ENCODE measurements at regions not wholly inside any gene's neighbourhood (a gene's known extent, or its start where the extent isn't known, plus 50 kb on each side); places are given as distances from the start of the nearest gene placed in this dataset.

DNA sequence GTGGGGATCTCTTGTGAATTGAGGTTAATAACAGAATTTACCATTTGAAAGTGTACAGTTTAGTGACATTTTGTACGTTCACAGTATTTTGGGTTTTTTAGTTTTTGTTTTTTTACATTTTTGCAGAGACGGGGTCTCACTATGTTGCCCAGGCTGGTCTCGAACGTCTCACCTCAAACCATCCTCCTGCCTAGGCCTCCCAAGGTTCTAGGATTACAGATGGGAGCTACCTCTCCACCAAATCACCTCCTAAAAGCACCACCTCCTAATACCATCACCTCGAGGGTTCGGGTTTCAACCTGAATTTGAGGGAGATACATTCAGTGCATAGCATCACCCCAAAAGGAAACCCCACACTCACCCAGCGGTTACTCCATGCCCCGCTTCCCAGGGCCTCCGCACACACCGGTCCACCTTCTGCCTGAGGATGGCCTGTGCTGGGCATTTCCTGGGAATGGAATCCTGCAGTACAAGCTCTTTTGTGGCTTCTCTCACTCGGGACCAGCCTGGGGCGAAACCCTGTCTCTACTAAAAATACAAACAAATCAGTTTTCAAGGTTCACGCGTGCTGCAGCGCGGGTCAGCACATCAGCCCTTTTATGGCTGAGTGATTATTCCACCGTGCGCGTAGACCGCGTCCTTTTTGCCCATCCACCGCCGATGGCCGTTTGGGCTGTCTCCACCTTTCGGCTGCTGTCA is 182.7 kb upstream of the CIBAR2 start:
- DNase-seq: no peak

DNA sequence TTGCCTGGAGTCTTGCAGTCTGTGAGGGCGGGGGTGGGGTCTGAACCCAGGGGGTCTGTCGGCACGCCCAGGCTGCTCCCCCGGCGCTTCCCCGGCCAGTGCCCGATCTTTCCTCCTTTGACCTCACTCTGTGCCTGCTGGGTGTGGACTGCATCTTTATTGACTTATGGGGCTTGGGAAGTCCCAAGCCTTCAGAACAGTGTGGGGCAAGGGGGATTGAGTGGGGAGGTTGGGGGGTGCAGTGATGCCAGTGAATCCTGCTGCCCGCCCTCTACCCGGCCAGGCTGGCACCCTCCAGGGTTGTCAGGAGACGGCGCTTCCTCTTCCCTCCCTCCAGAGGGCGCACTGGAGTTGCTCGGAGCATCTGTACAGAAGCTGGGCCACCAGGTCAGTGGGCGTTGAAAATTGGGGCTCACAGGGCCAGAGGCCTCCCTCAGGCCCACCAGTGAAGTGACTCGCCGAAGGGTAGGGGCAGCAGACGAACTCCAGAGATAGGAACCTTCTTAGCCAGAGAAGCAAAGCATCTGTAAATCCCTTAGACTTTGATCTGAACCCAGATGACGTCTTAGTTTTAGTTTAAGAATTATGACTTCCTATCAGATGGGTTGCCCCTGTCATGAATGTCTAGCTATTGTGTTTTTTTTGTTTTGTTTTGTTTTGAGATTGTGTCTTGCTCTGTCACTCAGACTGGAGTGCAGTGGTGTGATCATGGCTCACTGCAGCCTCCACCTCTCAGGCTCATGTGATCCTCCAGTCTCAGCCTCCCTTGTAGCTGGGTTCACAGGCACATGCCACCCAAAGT is 184.8 kb upstream of the CIBAR2 start:
- no peak for DNase-seq

DNA sequence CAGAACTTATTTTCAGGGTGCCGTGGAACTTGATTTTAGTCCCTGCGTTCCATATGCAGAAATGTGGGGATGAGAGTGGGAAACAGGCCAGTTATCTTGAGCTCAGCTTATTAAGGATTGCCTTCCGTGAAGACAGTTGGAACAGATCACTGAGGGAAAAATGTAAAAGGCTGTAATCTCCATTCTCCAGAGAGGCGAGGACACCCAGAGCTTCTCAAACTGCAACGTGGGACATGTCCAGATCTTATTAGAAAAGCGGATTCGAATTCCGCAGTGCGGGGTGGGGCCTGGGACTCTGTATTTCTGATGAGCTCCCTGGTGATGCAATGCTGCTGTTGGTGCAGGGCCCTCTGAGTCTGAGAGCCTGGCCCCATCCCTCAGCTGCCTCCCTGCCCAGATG is 185.6 kb upstream of the CIBAR2 start:
- no peak for DNase-seq

DNA sequence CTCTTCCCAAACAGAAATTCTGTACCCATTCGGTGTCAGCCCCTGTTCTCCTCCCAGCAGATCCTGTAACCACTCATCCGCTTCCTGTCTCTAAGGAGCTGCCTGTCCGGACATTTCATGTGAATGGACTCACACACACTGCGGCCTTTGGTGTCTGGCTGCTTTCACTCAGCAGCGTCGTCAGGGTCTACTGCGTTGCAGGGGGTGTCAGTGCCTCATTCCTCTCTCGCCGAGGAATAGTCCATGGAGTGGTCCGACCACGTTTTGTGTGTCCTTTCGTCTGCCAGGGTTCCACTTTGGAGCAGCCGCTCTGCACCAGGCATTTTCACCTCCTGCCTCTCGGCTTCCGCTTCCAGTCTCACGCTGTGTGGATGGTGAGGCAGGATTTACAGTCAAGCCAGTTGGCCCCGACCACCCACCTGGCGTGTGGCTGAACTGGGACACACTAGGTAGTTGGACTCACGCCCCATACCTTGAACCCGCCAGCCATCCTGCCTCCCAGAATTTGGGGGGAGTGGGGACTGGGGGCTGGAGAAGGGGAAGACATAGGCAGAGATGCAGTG is 188.2 kb upstream of the CIBAR2 start:
- DNase-seq: no peak

DNA sequence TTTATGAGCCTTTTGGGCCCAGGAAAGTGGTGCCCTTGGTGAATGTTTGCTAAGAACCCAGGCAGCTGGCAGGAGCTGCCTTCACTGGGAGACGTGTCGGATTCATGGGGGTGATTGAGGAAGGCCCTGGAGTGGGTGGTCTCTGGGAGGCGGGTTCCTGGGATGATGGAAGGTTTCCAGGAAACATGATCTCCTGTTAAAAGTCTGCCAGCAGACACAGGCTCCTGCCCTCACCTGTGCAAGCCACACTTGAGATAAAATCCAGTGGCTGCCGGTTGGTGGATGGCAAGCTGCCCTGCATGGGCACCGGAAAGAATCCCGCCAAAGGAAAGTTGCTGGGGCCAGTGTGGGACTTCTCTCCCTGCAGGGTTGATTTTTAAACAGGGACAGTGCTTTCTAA is 189.0 kb upstream of the CIBAR2 start:
- no peak for DNase-seq

DNA sequence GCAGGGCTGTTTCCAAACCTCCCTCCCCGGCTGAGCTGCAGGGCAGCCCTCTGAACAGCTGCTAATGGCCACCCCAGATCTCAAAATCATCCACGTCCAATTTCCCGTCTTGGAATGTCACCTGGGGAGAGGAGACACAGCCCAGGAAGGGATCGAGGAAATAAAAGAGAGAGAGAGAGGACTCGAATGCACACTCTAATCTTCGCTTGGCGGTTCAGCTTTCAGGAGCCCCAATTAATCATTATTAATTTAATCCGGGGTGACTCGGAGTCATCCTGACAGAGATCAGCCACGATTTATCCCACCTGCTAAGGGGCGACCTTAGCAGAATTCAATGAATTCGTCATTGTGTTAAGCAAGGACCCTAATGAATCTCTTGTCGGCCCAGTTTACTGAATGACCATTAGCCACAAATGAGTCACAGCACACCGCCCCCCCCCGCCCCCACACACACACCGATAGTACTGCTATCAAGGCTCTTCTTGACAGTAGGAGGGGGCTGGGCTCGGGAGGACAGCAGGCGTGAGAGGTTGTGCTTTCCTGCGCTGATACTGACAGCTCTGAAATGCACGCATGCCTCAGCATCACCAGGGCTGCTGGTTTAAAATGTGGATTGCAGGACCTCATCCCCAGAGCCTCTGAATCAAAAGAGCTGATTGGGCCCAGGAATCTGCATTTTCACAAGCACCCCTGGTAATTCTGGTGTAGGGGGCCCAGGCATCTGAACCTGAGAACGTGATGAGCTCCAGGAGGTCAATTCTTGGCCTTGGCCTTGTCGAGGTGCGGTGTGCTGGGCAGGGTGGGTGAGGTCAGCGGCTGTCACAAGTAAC is 190.0 kb upstream of the CIBAR2 start:
- DNase-seq: no peak

DNA sequence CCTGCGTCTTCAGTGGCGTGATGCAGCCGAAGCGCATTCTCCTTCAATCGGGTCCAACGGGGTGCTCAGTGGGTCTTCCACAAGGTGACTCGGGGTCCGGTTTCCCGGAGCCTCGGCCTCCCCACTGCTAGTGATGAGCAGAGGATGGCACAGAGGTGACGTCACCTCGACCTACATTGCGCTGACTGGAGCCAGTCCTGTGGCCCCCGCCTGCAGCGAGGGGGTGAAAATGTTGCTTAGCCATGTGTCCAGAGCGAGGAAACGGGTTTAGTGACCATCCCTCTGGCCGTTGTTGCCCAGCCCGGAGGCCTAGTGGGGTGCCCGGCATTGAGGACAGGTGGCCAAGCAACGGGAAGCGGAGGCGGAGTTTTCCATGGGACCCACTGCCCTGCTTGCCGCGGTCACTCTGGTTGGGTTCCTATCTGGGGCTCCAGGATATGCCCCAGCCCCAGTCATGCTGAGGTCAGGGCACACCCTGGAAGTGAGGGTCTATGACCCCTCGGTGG is 190.6 kb upstream of the CIBAR2 start:
- no peak for DNase-seq

DNA sequence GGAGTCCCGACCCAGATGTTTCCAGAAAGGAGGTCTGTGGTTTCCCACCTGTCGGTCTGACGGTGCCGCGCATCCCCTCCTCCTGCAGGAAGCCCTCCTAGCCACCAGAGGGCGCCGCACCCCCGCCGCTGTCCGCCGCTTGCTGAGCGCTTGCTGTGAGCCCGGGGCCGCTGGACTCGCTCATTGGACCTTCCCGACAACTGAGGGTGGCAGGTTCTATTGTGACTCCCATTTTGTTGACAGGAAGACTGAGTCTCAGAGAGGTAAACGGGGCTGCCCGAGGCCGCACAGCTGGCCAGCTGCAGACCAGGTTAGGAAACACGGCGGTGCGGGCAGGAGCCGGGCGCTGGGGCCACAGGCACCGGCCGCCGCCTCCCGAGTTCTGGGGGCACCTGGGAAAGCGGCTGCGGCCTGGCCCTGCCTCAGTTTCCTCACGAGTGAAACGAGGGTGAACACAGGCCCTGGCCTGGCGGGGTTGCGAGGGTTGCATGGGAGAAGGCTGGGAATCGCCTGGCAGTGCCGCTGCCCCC is 191.1 kb upstream of the CIBAR2 start:
- DNase-seq: no peak

DNA sequence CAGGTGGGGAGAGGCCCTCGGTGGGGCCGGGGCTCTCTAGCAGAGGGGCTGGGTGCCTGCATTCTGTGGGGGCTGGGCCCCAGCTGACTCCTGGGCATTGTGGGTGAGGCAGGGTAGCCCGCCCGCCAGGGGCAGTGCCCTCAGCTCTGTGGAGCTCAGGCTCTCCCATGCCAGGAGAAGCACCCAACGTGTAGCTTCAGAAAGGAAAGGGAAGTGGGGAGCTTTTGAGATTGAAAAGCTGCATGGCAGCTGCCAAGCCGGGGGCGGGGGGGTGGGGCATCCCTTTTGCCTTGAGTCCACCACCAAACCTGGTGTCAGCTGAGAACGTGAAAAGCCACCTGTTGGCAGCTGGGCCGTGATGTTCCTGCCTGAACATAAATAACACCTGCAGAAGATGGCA is 192.1 kb upstream of the CIBAR2 start:
- DNase-seq: peak; percentile 58

DNA sequence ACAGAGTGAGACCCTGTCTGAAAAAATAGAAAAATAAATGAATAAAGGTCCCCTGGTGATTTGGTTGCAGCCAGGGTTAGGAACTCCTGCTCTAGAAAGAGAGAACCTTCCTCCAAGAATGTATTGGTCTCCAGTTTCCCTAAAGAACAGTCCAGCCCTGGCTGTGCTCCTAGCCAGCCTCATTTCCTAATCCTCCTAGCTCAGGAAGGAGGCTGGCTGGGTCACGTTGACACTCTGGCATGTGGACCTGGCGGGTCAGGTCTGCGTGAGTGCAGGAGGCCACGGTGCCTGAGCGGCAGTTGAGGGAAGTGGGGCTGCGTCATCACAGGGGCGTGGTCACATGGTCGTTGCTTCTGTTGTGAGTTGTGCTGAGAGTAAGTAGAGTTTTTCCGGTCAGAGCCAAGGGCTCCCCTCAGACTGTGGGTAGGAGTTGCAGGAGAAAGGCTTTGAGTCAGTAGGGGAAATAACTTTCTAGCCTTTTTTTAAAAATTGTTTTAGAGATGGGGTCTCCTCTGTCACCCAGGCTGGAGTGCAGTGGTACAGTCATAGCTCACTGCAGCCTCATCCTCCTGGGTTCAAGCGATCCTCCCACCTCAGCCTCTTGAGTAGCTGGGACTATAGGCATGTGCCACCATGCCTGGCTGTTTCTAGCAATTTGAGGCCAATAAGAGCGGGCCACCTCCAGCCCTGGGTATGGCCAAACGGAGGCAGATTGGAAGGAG is 194.0 kb upstream of the CIBAR2 start:
- peak; percentile 76 for DNase-seq

DNA sequence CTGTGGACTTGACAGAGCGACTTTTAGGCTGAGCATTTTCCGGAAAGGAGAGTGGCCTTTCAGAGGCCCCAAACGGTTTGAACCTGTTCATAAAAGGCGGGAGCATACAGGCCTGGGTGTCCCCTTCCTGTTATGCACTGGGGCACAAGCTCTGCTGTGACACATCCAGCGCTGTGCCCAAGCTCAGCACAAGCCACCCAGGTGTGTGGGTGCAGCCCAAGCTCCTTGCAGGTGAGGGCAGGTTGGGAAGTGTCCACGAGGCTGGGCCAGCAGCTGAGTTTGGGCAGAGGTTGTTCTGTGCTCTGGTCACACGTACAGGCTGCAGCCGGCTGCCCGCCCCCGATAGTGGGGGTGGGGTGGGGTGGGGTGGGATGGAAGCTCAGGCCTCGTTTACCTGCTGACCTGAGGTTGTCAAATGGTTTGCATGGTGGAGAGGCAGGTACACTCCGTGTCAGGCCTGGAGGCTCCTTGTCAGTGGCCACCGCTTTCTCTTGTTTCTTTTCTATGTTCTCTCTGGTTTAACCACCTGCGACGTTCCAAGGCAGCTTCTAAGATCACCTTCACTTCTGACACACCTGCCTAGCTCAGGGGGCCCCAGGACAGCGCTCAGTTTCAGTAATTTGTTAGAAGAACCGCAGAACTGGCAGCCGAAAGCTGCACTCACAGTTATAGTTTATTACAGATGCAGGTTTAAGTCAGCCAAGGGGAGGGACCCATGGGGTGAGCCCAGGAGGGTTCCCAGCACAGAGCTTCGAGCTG is 194.7 kb upstream of the CIBAR2 start:
- no peak for DNase-seq

DNA sequence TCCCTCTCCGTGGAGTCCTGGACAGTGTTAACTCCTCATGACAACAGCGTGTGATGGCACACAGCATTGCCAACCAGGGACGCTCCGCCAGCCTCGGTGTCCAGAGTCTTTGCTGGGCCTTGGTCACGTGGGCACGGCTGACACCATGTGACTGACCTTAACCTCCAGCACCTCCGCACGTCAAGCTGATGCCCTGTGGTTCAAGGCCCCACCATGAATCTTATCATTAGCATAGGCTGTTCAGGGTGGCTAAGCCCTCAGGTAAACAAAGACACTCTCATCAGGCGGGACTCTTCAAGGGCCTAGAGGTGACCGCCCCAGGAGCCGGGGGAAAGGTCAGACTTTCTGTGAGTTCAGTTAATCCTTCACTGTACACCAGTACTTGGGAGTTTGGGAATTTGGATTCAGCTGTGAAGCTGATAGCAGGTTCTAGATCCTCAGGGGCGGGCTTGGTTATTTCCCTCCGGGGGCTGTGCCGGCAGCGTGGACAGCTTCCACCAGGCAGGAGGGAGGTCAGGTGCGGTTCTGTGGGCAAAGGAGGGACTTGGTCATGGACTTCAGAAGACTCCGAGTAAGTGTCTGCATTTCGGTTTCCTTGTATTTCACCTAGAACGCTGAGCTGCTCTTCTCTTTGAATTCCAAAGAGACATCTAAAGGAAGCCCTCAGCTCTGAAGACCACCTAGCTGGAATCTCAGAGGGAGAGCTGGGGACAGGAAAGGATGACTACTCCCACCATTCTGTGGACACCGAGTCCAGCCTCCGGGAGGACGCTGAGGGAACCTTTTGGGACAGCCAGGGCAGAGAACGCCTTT is 195.5 kb upstream of the CIBAR2 start:
- DNase-seq: no peak

DNA sequence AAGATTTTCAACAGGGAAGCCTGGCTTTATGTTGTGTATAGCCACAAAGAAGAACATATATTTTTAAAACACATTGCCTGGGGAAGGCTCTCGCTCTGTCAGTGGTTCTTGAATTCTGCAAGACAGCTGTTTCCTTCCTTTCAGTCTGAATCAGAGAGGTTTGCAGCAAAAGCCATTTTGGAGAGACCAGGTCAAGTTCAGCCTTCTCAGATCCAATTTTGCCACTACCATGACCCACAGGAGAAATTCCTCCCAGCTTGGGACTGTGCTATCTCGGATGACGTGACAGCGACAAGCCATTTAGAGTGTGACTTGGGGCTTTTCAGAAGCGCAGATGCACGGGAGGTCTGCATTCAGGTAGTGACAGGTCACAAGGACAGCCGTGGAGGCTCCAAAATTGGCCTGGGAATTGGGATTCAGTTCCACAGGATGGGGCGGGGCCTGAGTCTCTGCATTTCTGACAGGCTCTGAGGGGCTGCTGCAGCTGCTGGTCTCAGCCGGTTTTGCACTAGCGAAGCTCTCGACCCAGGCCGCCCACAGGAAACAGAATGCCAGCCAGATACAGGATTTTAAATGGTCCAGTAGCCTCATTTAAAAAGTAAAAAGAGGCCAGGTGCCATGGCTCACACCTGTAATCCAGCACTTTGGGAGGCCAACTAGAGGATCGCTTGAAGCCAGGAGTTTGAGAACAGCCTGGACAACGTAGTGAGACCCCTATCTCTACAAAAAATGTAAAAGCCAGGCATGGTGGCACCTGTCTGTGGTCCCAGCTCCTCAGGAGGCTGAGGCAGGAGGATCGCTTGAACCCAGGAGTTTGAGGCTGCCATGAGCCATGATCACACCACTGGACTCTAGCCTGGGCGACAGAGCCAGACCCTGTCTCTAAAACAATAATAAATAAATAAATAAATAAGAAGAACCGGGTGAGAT is 196.6 kb upstream of the CIBAR2 start:
- DNase-seq: no peak

DNA sequence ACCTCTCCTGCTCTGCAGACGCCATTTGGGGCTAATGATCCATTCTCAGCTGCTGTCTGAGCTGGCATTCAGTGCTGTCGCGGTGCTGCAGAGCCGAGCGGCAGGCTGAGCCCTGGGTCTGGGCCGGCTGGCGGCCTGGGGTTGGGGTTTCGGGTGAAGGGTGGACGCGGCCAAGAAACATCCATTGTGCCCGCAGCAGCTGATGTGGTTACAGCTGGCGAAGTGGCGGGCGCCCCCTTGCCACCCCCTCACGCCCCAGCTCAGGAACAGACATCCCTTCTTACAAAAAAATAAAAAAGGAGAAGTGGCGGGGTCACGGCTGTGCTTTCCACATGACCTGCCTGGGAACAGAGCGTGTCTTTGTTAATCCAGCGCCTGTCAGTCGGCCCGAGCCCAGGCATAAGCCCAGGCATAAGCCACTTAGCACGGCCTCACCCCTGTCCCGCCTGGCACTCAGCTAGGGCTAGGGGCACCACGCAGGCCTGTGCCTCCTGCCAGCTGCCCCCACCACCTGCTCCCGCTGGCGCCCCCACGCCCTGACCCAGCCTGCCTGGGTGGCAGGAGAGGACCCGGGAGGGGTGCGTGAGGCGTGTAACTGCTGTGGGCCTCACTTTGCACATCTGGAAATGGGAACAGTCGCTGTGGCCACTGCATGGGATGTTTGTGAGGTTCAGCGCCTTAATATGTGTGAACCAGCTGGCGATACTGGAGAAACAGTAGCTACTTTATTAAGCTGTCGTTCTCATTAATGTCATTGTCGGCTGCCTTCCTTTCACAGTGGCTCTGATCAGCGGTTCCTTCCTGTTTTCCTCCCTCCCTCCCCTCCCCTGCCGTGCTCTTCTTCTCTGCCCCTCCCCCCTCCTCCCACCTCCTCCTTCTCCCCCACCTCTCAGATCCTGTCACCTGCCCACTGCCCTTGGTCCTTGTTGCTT is 197.7 kb upstream of the CIBAR2 start:
- peak; percentile 54 for DNase-seq

DNA sequence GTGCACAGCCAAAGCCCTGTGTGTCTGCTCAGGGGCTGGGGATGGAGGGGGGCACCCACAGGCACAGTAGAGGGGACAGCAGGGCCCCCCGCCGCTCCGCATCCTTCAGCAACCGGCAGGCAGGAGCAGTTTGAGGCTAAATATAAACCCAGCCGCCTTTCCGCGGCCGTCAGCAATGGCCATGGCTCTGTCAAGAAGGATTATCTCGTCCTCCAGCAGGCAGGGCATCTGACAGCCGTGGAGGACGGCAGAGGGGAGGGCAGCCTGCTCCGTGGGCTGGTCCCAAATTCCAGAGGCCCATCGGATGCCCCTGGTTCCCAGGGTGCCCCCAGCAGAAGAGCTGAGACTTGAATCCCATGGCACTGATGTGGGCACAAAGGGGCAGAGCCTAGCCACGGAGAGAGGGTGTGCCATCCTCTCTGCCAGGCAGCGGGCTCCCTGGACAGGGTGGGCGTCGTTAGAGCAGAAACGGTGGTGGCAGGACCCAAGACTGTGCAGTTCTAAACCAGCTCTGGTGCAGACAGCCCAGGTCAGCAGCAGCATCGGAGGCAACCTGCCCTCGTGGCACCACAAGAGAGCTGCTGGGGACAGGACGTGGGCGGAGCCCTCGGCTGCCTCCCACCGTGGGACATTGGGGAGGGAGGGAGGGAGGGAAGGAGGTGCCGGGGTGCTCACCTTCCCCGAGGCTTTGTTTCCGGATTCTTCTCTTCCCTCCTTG is 198.8 kb upstream of the CIBAR2 start:
- DNase-seq: no peak

DNA sequence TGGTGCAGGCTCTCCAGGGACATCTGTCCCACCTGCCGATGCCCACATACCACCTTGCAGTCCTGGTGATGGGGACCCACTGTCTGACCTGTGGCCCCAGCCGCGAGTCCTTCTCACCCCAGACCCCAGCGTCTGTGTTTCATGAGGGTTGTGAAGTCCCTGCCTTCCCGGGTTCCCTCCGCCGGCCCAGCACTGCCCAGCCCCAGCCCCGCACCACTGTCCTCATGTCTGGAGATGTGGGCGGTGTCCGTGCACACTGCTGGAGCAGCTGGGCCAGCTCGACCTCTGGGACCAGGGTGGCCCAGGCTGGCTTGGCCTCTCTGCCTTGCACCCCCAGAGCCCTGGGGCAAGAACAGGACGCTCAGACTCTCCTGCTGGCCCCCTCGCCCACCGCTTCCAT is 199.5 kb upstream of the CIBAR2 start:
- no peak for DNase-seq

DNA sequence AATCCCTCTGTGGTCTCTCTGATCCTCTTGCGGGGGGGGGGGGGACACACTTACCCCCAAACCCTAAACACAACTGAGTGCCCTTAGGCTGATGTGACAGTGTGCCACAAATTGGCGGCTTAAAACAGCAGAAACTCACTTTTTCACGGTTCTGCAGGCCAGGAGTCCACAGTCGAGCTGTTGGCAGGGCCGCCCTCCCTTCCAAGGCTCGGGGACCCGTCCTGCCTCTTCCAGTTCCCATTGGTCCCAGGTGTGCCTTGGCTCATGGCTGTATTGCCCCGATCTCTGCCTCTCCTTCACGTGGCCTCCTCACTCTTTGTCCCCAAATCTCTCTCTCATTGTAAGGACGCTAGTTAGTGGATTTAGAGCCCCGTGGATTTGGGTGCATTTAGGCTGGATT is 199.9 kb upstream of the CIBAR2 start:
- DNase-seq: no peak

Measured in NCI-H510A treated with DMSO at 0.1 percent for 48 hours (cell line).